ENCODE measurements at regions not wholly inside any gene's neighbourhood (a gene's known extent, or its start where the extent isn't known, plus 50 kb on each side); places are given as distances from the start of the nearest gene placed in this dataset.

DNA sequence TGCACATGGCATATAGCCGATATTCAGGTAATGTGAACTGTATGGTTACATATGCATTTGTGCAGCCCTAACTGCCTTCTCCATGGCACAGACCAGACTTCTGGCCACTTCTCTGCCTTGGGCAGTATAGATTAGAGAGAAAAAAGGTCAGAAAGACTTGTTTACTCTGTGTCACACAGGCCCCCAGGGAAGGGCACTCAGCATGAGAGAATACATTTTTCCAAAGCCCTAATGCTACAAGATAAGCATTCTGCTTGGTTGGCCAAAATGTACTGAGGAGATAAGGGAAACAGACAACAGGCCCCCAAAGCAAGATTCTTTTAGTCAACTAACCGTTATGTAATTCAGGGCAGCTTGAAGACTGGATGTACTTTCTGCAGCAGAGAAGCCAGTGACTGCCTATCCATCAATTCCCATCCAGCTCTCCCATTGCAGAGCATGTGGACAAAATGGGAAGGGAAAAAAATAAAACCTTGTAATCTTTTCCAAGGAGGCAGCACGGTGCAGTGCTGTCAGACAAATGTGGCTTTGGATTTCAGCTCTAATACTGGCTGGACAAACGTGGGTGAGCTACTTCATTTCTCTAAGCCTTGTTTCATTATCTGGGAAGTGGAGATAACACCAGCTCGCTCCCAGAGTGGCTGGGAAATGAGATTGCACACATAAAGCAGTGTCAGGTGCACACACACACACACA, 205.9 kb downstream of the NSG2 start:
- Histone ChIP-seq H3K23me2 (ENCODE audit: low read depth, low read length) (no peaks in the 10 kb centered on the region), H4K5ac (ENCODE audit: insufficient read length, low read depth, low read length) (no peak overlapping the region), H2BK120ac (replicated peaks; ENCODE audit: low read depth, low read length) (no peak overlapping the region), H4K91ac (replicated peaks; ENCODE audit: insufficient read length, low read length) (no peak overlapping the region), H3K27ac (ENCODE audit: low read depth, low read length) (no peak overlapping the region), H3K56ac (replicated peaks; ENCODE audit: insufficient read length, low read depth, low read length) (no peak overlapping the region), H3K23ac (ENCODE audit: insufficient read length) (no peak overlapping the region), H3K9me3 (ENCODE audit: insufficient read depth in 2 of 2, low read depth in 1 of 2, low read length in 1 of 2) (no peaks in the 10 kb centered on the region), H3K79me1 (ENCODE audit: low read depth, low read length) (no peaks in the 10 kb centered on the region), H3K14ac (ENCODE audit: insufficient read length) (no peak overlapping the region), H2AFZ (ENCODE audit: low read length) (no peak overlapping the region), H3K36me3 (ENCODE audit: control insufficient read depth in 2 of 4, insufficient read depth in 4 of 4, low read length in 3 of 4) (no peaks in the 10 kb centered on the region), H3K18ac (ENCODE audit: extremely low read depth, low read length) (no peak overlapping the region), H3K4me2 (ENCODE audit: insufficient read depth in 1 of 2, low read depth in 2 of 2, low read length in 2 of 2) (no peak overlapping the region), H3K9ac (replicated peaks in 1 of 4; ENCODE audit: extremely low read depth in 1 of 4, low read depth in 3 of 4, low read length in 3 of 4) (no peak overlapping the region), H3K79me2 (ENCODE audit: control insufficient read depth in 1 of 2, insufficient read depth in 2 of 2, low read length in 2 of 2) (no peaks in the 10 kb centered on the region), H3K4me1 (replicated peaks in 1 of 4; ENCODE audit: control insufficient read depth in 3 of 4, insufficient read depth in 4 of 4, low read length in 3 of 4) (no peaks in the 10 kb centered on the region), H3K27me3 (replicated peaks in 1 of 4; ENCODE audit: control insufficient read depth in 3 of 4, extremely low read depth in 1 of 4, insufficient read depth in 3 of 4, low read length in 3 of 4) (no peaks in the 10 kb centered on the region), H3K4me3 (ENCODE audit: extremely low read depth in 1 of 4, insufficient read depth in 2 of 4, low read depth in 3 of 4, low read length in 4 of 4) (no peak overlapping the region), H2BK15ac (ENCODE audit: low read length) (no peak overlapping the region), H2BK12ac (ENCODE audit: low read depth, low read length) (no peak overlapping the region), H4K8ac (ENCODE audit: extremely low read depth, insufficient read depth, low read length) (no peak overlapping the region), H2AK5ac (ENCODE audit: low read depth, low read length) (no peak overlapping the region), H2BK5ac (ENCODE audit: low read depth, low read length) (no peak overlapping the region), H3K4ac (replicated peaks; ENCODE audit: insufficient read length, low read depth, low read length) (no peak overlapping the region), H4K20me1 (replicated peaks in 1 of 2; ENCODE audit: control insufficient read depth in 1 of 2, insufficient read depth in 2 of 2, low read length in 2 of 2) (no peaks in the 10 kb centered on the region), H2BK20ac (ENCODE audit: low read length) (no peak overlapping the region)
- WGBS, 2 experiments (ENCODE audit: extremely low coverage in 1 of 2, insufficient coverage in 1 of 2, insufficient read length in 1 of 2, insufficient replicate concordance in 2 of 2, low coverage in 1 of 2, low lambda C conversion rate in 2 of 2, missing lambda C conversion rate in 1 of 2): 82% methylated on average over 5 of the region's 5 CpGs; no CpG with 5 or more reads in 1 of the 2 experiments
- ChIA-PET POLR2A (ENCODE audit: partially characterized antibody) (interaction anchor here (0.6 kb wide), 2 partner anchors 25 to 90 kb away, joined by 3 read pairs; no protein-coding TSS in a partner anchor), CTCF (ENCODE audit: partially characterized antibody) (interaction anchor here (0.7 to 1.1 kb wide), 3 partner anchors 14 to 1072 kb away, joined by 3 read pairs; no protein-coding TSS in a partner anchor)
- DNase-seq (ENCODE audit: low read depth in 1 of 2, low spot score in 2 of 2) (no peak), FAIRE-seq (no peak)
- TF ChIP-seq SP1 (IDR thresholded peaks at IDR 0.05; ENCODE audit: low read depth, low read length): no peak
- no peak for TF ChIP-seq RAD21 (IDR thresholded peaks at IDR 0.05 in 1 of 2, conservative IDR thresholded peaks at IDR 0.05 in 1 of 2; ENCODE audit: low read depth in 2 of 2, low read length in 2 of 2)
- TF ChIP-seq, protein P1, sequence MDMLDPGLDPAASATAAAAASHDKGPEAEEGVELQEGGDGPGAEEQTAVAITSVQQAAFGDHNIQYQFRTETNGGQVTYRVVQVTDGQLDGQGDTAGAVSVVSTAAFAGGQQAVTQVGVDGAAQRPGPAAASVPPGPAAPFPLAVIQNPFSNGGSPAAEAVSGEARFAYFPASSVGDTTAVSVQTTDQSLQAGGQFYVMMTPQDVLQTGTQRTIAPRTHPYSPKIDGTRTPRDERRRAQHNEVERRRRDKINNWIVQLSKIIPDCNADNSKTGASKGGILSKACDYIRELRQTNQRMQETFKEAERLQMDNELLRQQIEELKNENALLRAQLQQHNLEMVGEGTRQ (IDR thresholded peaks at IDR 0.05; ENCODE audit: low read length): no peak
- no peak for TF ChIP-seq SP4 (IDR thresholded peaks at IDR 0.05; ENCODE audit: low read length)
- no peak for TF ChIP-seq NRF1 (IDR thresholded peaks at IDR 0.05; ENCODE audit: low read depth, low read length)
- TF ChIP-seq POLR2A (IDR thresholded peaks at IDR 0.05; ENCODE audit: control extremely low read depth in 1 of 2, low read depth in 2 of 2, low read length in 2 of 2): no peak
- TF ChIP-seq CBX5 (IDR thresholded peaks at IDR 0.05; ENCODE audit: low read depth, low read length): no peak
- TF ChIP-seq CTBP2 (IDR thresholded peaks at IDR 0.05; ENCODE audit: borderline replicate concordance, insufficient read depth, insufficient read length, low read length): no peak
- TF ChIP-seq POLR2AphosphoS5 (IDR thresholded peaks at IDR 0.05; ENCODE audit: low read depth, low read length): no peak
- TF ChIP-seq BACH1 (IDR thresholded peaks at IDR 0.05; ENCODE audit: low read length): no peak
- no peak for TF ChIP-seq CHD2 (IDR thresholded peaks at IDR 0.05; ENCODE audit: low read length)
- TF ChIP-seq ASH2L (IDR thresholded peaks at IDR 0.05; ENCODE audit: low read length): no peak
- no peak for TF ChIP-seq BRCA1 (IDR thresholded peaks at IDR 0.05; ENCODE audit: low read depth, low read length)
- no peak for TF ChIP-seq NANOG (IDR thresholded peaks at IDR 0.05; ENCODE audit: insufficient read depth, low read depth, low read length, poor library complexity, severe bottlenecking)
